ENCODE measurements at regions not wholly inside any gene's neighbourhood (a gene's known extent, or its start where the extent isn't known, plus 50 kb on each side); places are given as distances from the start of the nearest gene placed in this dataset.

DNA sequence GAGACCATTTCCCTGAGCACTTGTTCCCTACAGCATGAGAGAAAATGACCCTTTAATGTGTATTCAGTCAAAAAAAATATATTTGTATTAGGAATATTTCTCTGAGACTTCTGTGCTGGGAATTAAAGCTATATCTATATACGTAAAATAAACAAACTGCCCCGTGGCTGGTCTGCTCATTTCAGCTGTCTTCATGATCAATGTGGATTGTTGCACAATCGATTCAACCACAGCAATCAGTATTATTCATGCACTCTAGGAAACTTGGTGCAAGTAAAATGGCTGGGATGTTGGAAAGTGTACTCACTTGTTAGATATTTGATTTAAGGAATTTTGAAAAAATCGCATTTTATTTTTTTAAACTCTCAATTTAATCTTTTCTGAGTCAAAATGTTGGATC, 307.9 kb upstream of the ZFP42 start:
- TF ChIP-seq, protein P1, sequence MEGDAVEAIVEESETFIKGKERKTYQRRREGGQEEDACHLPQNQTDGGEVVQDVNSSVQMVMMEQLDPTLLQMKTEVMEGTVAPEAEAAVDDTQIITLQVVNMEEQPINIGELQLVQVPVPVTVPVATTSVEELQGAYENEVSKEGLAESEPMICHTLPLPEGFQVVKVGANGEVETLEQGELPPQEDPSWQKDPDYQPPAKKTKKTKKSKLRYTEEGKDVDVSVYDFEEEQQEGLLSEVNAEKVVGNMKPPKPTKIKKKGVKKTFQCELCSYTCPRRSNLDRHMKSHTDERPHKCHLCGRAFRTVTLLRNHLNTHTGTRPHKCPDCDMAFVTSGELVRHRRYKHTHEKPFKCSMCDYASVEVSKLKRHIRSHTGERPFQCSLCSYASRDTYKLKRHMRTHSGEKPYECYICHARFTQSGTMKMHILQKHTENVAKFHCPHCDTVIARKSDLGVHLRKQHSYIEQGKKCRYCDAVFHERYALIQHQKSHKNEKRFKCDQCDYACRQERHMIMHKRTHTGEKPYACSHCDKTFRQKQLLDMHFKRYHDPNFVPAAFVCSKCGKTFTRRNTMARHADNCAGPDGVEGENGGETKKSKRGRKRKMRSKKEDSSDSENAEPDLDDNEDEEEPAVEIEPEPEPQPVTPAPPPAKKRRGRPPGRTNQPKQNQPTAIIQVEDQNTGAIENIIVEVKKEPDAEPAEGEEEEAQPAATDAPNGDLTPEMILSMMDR (conservative IDR thresholded peaks at IDR 0.05 in 1 of 2, IDR thresholded peaks at IDR 0.05 in 1 of 2; ENCODE audit: extremely low read depth in 1 of 2, insufficient read depth in 1 of 2, low read depth in 1 of 2, low read length in 2 of 2), result no peak
- no peak for TF ChIP-seq EZH2 (IDR thresholded peaks at IDR 0.05; ENCODE audit: borderline replicate concordance, low read length)

Data from mammary epithelial cell (primary cell).